Testis (tissue), 2 donors: ENCODE measurements at regions not wholly inside any gene's neighbourhood (a gene's known extent, or its start where the extent isn't known, plus 50 kb on each side); places are given as distances from the start of the nearest gene placed in this dataset.

Experiments used
- CTCF ChIP-seq, 3 experiments: fragments of 450-650 bp in 2 of 3; fragments of 200-600 bp in 1 of 3; sonication (generic) in 1 of 3; IDR thresholded peaks; one replicate each; pipeline ENCODE4 v1.5.1; 2016 to 2019; ENCODE audit warnings: antibody characterized with exemption in 3 of 3, mild to moderate bottlenecking in 2 of 3, moderate library complexity in 1 of 3
- POLR2A ChIP-seq: fragments of 450-650 bp; IDR thresholded peaks from one replicate; pipeline ENCODE4 v1.6.1; 2017; ENCODE audit warnings: antibody characterized with exemption, mild to moderate bottlenecking, moderate library complexity

DNA sequence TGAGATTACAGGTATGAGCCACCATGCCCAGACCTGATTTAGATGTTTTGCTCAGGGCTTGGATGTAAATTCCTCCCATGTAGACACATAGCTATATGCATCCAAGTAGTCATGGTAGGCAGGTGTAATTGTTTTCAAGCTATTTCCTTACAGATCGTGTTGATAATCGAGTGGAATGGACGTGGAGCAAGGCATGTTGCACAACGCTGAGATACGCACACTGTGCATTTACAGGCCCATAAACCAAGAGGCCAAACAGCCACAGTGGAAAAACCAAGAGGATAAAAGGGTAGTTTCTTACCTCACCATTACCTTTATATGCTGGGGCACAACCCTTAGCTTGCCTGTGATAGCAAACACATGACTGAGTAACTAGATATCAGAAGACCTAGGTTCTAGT lies 51.0 kb upstream of the ADGRF1 start:
- no peak for TF ChIP-seq CTCF (IDR thresholded peaks at IDR 0.05)
- no peak for TF ChIP-seq POLR2A
